Islet of Langerhans (tissue), 1 donor: ENCODE measurements at regions not wholly inside any gene's neighbourhood (a gene's known extent, or its start where the extent isn't known, plus 50 kb on each side); places are given as distances from the start of the nearest gene placed in this dataset.

Source experiments
- FAIRE-seq: peaks from one replicate; lab custom pipeline; 2011; peaks lifted over from hg19 to GRCh38; lab: Jason Lieb, UNC

DNA sequence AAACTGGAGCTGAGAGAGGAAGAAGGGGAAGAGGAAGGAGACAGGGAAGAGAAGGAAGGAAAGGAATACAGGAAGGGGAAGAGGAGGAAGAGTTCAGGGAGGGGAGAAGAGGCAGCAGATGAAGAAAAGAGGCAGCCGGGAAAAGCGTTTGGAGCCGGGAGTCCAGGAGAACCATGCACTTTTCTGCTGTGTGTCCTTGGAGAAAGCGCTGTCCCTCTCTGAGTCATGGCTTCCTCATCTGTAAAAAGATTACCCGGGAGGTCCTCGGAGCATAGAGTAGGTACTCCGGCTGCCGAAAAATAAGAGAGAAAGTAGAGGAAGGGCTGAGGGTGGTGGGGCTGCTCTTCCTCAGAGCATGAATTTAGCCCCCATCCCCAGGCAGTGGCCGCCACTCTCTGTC, 226.9 kb downstream of the MN1 start:
- no peak for FAIRE-seq

DNA sequence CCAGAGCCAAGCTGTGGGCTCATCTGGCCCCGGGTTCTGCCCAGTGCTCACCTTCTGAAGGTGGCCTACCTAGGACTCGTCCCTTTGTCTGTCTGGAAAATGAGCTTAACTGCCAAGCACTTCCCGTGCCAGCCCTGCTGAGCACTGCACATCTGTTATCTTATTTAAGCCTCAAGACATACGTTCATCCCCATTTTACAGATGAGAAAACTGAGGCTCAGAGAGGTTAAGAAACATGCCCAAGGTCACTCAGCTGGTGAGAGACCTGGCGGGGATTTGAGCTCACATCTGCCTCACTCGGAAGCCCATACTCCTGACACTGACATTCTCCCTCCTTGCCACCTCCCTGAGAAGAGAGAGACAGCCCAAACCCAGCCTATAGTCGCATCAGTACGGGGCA, 226.2 kb downstream of the MN1 start:
- FAIRE-seq, result no peak

DNA sequence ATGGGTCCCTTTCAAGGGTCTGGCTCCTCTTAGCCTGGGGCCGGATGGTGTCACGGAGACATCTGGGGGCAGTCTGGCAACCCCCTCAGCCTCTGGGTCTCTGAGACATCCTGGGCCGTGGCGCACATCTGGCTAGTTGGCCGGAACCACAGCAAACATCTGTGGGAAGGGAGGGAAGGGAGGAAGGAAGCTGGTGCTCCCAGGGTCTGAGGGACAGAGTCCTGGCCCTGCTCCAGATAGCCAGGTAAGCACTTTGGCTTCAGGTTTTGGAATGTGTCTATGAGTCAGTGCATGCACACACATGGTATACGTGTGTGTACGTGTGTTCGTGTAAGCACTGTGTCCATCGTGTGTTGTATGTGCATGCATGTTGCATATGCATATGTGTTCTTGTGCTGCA, 225.1 kb downstream of the MN1 start:
- no peak for FAIRE-seq

DNA sequence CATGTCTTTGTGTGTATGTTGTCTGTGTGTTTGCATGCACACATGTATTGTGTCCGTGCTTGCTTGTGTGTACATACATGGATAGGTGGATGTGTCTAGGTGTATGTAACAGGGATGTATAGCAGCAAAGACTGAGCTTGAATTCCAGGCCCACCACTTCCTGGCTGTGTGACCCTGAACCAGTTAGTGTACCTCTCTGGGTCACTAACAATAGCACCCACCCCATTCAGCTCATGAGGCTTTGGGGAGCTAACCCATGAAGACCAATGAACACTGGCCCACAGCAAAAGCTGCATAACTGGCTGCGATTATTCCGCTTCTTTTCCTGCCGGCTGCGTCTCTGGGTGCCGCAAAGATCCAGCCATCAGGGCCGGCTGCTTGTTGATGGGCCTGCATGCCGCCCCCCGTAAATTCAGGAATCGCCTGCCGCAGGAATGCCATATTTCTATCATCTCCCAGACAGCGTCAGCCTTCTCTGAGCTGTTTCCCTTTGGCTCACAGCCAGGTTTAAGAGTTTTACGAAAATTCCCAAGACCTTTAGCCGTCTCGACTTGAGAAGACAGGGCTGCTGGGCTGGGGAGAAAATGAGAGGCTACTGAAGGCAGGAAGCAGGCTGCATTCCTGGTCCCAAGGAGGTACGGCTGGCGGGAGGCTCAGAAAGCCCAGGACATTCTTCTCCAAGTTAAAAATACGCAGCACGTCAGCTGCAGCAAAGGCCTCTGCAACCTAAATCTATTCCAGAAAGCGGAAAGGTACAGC, 224.6 kb downstream of the MN1 start:
- no peak for FAIRE-seq

GRCh38 chr22:27577574-27577969, 224.0 kb downstream of the MN1 start:
- FAIRE-seq, result no peak

GRCh38 chr22:27578937-27579617, 222.5 kb downstream of the MN1 start:
- no peak for FAIRE-seq

DNA sequence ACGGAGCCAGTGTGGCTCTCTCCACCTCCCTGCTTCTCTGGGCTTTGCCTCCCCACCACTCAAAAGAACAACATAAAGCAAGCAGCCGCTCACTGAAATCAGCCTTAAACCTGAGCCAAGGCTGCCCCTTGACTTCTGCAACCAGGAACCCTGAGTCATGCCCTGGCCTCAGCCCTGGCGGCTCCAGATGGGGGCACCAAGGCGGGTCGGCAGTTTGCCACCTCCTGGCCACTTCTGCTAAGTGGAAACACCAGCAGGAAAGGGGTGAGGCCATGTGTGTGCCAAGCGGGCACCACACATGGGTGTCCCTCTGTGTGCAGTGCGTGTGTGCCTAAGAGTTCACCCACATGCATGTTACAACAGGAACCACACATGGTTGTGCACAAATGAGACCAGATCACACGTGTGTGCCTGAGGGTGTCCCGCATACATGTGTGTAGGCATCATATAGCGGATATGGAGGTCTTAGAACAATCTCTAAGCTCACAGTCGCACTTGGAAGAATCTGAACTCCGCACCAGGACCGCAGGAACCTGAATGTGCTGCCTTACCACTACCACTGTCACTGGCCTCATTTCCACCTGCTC, 221.2 kb downstream of the MN1 start:
- FAIRE-seq, result no peak

- no peak for FAIRE-seq
Measured at GRCh38 chr22:27581236-27581635, 220.3 kb downstream of the MN1 start.

DNA sequence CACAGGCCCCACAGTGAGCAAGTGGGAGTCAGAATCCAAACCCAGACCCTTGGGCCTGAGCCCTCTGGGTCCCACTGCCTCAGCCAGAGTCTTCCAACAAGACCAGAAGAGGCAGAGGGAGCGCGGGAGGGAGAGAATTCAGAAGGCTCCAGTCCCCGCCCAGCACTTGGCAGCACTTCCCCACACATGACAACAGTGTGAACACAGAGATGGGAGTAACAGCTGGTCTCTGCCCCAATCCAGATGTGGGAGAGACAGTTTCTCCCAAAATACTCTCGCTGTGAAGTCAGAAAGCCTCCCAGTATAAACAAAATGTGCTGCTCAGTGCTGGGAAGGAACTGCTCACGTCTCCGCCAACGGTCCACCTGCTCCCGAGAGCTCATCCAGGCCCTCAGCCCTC, 219.9 kb downstream of the MN1 start:
- no peak for FAIRE-seq

DNA sequence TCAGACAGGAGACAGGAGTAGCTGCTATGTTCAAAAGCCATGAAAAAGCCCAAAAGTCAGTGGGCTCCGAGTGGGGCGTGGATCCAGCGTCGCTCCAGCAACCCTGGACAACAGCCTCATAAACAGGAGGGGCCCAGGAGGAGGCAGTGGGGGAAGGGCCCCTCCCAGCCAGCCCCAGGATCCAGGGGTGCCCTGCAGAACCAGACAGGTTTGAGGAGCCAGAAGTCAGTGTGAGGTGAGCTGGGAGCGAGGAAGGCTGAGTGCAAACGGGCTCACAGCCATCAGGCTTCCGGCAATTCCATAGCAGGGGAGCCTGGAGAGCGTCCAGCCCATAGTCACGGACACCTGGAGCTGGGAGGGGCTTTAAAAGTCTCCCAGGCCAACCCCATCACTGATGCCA, 217.7 kb downstream of the MN1 start:
- no peak for FAIRE-seq

DNA sequence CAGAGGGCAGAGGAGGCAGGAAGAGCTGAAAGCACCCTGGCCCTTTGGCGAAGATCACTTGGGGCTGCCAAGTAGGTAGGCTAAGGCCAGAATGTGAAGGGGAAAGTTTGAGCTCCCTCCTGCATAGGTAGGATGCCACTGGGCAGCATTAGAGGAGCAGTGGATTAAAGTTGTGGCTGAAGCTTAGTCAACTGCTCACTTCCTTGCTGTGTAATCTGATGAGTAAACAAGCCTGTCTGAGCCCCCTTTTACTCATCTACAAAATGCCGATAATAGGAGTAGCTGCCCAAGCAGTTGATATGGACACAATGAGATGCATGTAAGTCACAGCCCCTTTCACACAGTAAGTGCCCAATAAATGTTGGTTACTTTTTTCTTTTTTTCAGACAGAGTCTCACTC, 216.4 kb downstream of the MN1 start:
- no peak for FAIRE-seq

DNA sequence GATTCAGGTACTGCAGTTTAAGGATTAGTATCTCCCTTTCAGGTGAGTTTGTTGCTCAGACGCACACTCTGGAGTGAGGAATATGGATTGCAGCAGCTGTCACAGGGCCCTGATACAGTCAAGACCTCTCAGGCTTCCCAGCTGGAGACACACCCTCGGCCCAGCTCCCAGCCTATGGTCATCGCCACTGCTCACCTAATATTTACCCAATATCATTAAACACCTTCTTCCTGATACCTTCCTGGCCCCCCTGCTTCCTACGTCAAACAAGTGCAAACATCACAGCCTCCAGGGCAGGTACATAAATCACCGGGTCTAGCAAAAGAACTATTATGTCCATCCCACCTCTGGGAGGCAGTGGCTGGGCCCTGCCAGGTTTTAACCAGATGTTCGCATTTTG, 213.3 kb downstream of the MN1 start:
- no peak for FAIRE-seq

GRCh38 chr22:27588915-27589314, 212.6 kb downstream of the MN1 start:
- FAIRE-seq, result no peak

DNA sequence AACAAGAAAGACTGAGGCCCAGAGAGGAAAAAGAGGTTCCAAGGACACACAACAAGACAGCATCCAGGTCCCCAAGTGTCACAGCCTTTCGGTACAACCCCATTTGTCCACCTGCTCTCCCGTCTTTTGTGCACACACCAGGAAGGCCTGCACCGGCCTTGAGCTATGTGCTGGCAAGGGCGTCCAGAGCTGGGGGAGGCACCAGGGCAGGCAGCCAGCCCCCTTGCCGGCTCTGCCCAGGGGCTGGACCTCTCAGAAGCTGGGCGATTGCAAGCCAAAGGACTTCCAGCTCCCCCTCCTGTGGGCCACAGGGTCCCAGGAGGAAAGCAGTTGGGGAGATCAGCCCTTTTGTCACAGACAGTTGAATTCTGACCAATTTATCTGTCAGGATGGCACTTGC, 210.5 kb downstream of the MN1 start:
- no peak for FAIRE-seq

GRCh38 chr22:27593378-27593777, 208.2 kb downstream of the MN1 start:
- no peak for FAIRE-seq

- FAIRE-seq, result no peak
Measured at GRCh38 chr22:27594020-27594419, 207.5 kb downstream of the MN1 start.

GRCh38 chr22:27594474-27595134, 207.0 kb downstream of the MN1 start:
- FAIRE-seq, result no peak

GRCh38 chr22:27596133-27596870, 205.3 kb downstream of the MN1 start:
- no peak for FAIRE-seq

DNA sequence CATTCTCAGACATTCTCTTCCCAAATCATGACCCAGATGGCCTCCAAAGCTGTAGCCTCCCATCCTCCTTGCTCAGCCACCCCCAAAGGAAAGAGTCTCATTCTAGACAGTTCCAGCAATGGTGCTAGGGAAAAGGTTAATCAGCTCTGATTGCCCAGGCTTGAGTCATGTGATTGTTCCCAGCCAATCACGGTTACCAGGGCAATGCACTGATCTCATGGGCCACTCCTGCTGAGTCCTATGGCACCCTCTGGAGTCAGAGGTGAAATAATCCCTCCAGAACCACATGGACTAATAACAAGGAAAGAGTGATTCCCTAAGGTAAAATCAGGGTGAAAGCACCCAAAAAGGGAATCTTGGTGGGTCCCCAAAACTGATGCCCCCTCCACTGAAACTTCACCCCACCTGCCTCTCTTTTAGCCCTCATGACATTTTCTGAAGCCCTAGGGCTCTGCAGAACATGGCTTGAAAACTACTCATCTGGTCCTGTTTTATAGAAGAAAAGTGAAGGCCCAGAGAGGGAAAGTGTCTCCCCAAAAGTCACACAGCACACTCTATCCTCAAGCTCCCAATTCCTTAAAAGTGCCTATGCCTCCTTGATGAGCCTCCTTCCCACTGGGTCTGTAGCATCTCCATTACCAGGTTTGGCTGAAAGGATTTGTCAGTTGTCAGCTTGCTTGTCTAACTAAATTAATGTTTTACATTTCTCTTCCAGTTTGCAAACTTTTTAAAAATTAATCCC, 203.7 kb downstream of the MN1 start:
- no peak for FAIRE-seq

GRCh38 chr22:27598792-27599191, 202.8 kb downstream of the MN1 start:
- no peak for FAIRE-seq

DNA sequence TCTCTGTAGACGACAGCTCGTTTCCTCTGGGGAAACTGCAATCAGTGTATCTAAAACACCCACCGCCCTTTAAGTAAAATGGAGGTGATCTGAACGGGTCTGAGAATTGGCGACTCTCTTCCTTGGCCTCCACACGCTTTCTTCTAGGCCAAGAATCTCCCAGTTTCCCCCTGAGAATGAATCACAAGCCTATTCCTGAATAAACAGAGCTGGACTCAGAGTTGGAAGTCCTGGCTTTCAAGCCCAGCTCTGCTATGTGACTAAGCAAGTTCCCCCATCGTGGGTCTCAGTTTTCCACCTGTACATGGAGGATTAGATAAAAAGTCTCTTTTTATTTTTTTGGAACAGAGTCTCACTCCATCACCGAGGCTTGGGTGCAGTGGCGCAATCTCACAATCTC, 200.4 kb downstream of the MN1 start:
- no peak for FAIRE-seq

- FAIRE-seq, result no peak
Measured at GRCh38 chr22:27602390-27602789, 199.2 kb downstream of the MN1 start.
